ENCODE measurements at regions not wholly inside any gene's neighbourhood (a gene's known extent, or its start where the extent isn't known, plus 50 kb on each side); places are given as distances from the start of the nearest gene placed in this dataset.

DNA sequence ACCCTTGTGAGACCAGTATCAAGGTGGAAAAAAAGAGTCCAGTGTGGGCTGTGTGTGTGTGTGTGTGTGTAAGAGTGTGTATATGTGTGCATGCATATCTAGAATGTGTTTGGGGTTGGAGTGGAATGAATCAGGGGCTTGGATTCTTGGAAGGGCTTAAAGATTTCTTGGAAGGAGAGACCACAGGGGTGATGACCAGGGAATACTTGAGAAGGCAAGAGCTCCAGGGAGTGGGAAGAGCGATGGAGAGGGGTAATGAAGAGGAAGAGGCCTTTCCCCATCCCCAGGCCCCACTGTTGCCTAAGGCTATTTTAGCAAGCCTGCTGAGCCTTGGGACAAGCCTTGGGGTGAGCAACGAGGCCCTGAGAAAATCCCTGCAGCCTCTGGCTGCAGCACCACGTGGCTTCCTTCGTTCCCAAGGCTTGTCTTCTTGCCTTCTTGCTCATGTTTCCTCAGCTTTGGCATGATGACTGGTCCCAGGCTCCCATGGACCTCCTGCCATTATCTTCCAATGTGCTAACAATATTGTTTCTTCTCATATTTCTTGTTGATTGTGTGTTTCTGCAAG is 663.4 kb downstream of the INHBA start:
- Mint-ChIP-seq H3K4me1 (peaks cover 3 to 4% of the 10 kb centered on the region in 2 donors), H3K4me3 (no peak overlapping the region), H3K36me3 (no peaks in the 10 kb centered on the region), H3K9me3 (peaks cover 0 to 2% of the 10 kb centered on the region in 2 donors), H3K27me3 (no peaks in the 10 kb centered on the region), H3K27ac (no peak overlapping the region)
- ATAC-seq (replicated peaks), result no peak
- DNase-seq, result no peak

DNA sequence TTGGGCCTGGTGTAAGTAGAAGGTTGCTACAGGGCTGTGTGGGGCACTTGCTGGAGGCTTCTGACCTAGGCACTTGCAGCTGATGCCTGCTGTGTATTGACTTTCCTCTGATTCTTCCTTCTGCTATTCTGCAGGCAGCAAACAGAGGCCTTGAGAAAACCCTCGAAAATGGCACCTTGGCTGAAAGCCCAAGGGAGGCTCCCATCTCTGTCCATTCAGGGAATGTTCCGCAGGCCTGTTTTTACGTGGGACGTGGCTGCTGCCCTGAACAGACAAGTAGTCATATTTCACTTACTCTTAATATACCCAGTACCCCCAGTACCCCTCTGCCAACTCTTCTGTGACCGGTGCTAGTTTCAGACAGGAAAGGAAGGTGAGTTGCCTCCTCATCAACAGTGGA is 664.7 kb downstream of the INHBA start:
- Mint-ChIP-seq H3K27me3 (no peaks in the 10 kb centered on the region), H3K4me3 (no peak overlapping the region), H3K4me1 (peaks cover 3 to 4% of the 10 kb centered on the region in 2 donors), H3K9me3 (peaks cover 0 to 2% of the 10 kb centered on the region in 2 donors), H3K36me3 (no peaks in the 10 kb centered on the region), H3K27ac (no peak overlapping the region)
- no peak for DNase-seq
- ATAC-seq (replicated peaks), result no peak

GRCh38 chr7:41037691-41038090 is 665.2 kb downstream of the INHBA start:
- ATAC-seq (replicated peaks) (no peak), DNase-seq (no peak)
- Mint-ChIP-seq H3K9me3 (no peaks in the 10 kb centered on the region), H3K4me3 (no peak overlapping the region), H3K27ac (no peak overlapping the region), H3K27me3 (no peaks in the 10 kb centered on the region), H3K36me3 (no peaks in the 10 kb centered on the region), H3K4me1 (peaks cover 3 to 4% of the 10 kb centered on the region in 2 donors)

DNA sequence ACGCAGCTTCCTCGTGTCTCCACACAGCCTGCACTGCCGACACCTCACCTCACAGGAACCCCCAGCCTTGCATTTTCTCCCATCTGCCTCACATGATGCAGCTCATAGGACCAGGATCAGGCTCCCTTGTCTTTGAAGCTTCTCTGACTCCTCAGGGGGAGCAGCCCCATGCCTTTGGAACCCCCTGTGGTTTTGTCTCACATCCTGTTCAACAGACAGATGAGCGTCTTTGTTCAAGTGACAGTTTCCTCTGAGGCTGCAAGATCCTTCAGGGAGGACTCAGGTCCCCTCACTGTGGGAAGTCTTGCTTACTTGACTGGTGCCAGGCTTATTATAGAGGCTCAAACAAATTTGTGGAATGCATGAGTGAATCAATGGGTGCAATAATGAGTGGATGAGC is 667.1 kb downstream of the INHBA start:
- Mint-ChIP-seq H3K4me1 (peaks cover 3 to 4% of the 10 kb centered on the region in 2 donors), H3K27ac (no peak overlapping the region), H3K9me3 (peaks cover 0 to 1% of the 10 kb centered on the region in 2 donors), H3K4me3 (no peak overlapping the region), H3K36me3 (no peaks in the 10 kb centered on the region), H3K27me3 (no peaks in the 10 kb centered on the region)
- DNase-seq, result no peak
- ATAC-seq (replicated peaks), result no peak

GRCh38 chr7:41033500-41033899 is 669.4 kb downstream of the INHBA start:
- Mint-ChIP-seq H3K4me3 (no peak overlapping the region), H3K27me3 (no peaks in the 10 kb centered on the region), H3K9me3 (peaks cover 0 to 1% of the 10 kb centered on the region in 2 donors), H3K36me3 (no peaks in the 10 kb centered on the region), H3K27ac (no peak overlapping the region), H3K4me1 (peaks cover 3 to 4% of the 10 kb centered on the region in 2 donors)
- DNase-seq (no peak), ATAC-seq (replicated peaks) (no peak)

GRCh38 chr7:41030673-41031072 is 672.2 kb downstream of the INHBA start:
- Mint-ChIP-seq H3K4me3 (no peak overlapping the region), H3K27ac (no peak overlapping the region), H3K9me3 (peaks cover 0 to 1% of the 10 kb centered on the region in 2 donors), H3K36me3 (no peaks in the 10 kb centered on the region), H3K4me1 (peaks cover under 1 to 1% of the 10 kb centered on the region in 2 donors), H3K27me3 (no peaks in the 10 kb centered on the region)
- DNase-seq (no peak), ATAC-seq (replicated peaks) (no peak)

DNA sequence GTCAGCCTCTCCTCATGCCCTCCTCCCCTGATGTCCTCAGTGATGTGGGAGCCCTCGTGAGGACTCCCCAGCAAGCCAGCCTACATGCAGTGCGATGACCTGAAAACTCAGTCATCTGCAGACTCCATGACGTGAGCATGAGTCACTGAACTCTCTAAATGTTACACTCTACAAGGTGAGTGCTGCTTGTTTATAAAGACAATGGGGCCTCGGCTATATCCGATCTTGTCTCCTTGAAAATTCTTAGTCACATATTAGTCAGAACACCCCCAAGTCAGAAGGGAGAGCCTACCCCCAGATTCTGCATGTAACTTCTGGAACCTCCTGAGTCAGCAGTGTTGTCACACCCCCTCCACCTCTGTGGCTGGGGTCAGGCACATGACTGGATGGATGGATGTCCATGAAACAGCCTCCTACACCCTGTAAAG is 673.8 kb downstream of the INHBA start:
- no peaks in the 10 kb centered on the region for H3K4me1 Mint-ChIP-seq
- no peaks in the 10 kb centered on the region for H3K36me3 Mint-ChIP-seq
- ATAC-seq (replicated peaks), result peak; percentile 33 to 48

GRCh38 chr7:41028580-41028979 is 674.3 kb downstream of the INHBA start:
- H3K9me3 Mint-ChIP-seq, result peaks cover 0 to 1% of the 10 kb centered on the region in 2 donors
- ATAC-seq (replicated peaks), result no peak
- no peaks in the 10 kb centered on the region for H3K4me1 Mint-ChIP-seq
- no peaks in the 10 kb centered on the region for H3K36me3 Mint-ChIP-seq
- no peak overlapping the region for H3K4me3 Mint-ChIP-seq
- DNase-seq, result no peak
- H3K27ac Mint-ChIP-seq, result no peak overlapping the region
- H3K27me3 Mint-ChIP-seq, result no peaks in the 10 kb centered on the region

More for the DNA sequence above, 673.8 kb downstream of the INHBA start:
- no peak for DNase-seq
- H3K27me3 Mint-ChIP-seq, result no peaks in the 10 kb centered on the region
- no peak overlapping the region for H3K27ac Mint-ChIP-seq
- H3K9me3 Mint-ChIP-seq, result peaks cover 0 to 1% of the 10 kb centered on the region in 2 donors
- no peak overlapping the region for H3K4me3 Mint-ChIP-seq

GRCh38 chr7:41027428-41028115 is 675.3 kb downstream of the INHBA start:
- H3K27ac Mint-ChIP-seq, result no peak overlapping the region
- no peaks in the 10 kb centered on the region for H3K27me3 Mint-ChIP-seq
- H3K4me1 Mint-ChIP-seq, result no peaks in the 10 kb centered on the region
- peaks cover 0 to 1% of the 10 kb centered on the region in 2 donors for H3K9me3 Mint-ChIP-seq
- no peak overlapping the region for H3K4me3 Mint-ChIP-seq
- H3K36me3 Mint-ChIP-seq, result no peaks in the 10 kb centered on the region
- DNase-seq (no peak), ATAC-seq (replicated peaks) (no peak)

- no peak overlapping the region for H3K4me3 Mint-ChIP-seq
- no peaks in the 10 kb centered on the region for H3K36me3 Mint-ChIP-seq
- H3K9me3 Mint-ChIP-seq, result no peaks in the 10 kb centered on the region
- ATAC-seq (replicated peaks) (no peak), DNase-seq (no peak)
- no peak overlapping the region for H3K27ac Mint-ChIP-seq
- H3K4me1 Mint-ChIP-seq, result no peaks in the 10 kb centered on the region
- H3K27me3 Mint-ChIP-seq, result no peaks in the 10 kb centered on the region
Measured at GRCh38 chr7:41024126-41024525, 678.8 kb downstream of the INHBA start.

GRCh38 chr7:41020056-41020455 is 682.8 kb downstream of the INHBA start:
- Mint-ChIP-seq H3K4me1 (no peaks in the 10 kb centered on the region), H3K4me3 (no peak overlapping the region), H3K27me3 (no peaks in the 10 kb centered on the region), H3K27ac (no peak overlapping the region), H3K9me3 (no peaks in the 10 kb centered on the region), H3K36me3 (no peaks in the 10 kb centered on the region)
- ATAC-seq (replicated peaks) (no peak), DNase-seq (no peak)

DNA sequence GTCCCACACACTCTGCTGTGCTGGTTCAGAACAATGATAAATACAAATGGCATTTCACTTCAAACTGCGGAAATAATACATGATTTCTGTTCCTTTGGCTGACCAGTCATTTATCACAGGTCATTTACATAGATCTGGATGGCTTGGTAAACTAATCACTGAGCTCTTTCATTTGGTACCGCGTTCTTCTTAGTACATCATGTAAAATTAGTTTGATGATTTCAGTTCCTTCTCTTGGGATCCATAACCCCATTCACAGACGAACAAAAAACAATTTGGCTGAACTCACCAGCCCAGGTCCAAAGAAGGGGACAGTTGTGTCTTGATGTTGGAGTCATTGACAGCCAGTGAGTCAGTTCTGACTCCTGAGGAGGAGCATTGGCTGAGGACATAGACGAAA is 689.8 kb downstream of the INHBA start:
- H3K4me1 Mint-ChIP-seq, result no peaks in the 10 kb centered on the region
- no peak for DNase-seq
- H3K27me3 Mint-ChIP-seq, result peaks cover 0 to 5% of the 10 kb centered on the region in 2 donors
- no peaks in the 10 kb centered on the region for H3K36me3 Mint-ChIP-seq
- H3K4me3 Mint-ChIP-seq, result no peak overlapping the region
- H3K27ac Mint-ChIP-seq, result no peak overlapping the region
- H3K9me3 Mint-ChIP-seq, result peaks cover 0 to 3% of the 10 kb centered on the region in 2 donors
- no peak for ATAC-seq (replicated peaks)

DNA sequence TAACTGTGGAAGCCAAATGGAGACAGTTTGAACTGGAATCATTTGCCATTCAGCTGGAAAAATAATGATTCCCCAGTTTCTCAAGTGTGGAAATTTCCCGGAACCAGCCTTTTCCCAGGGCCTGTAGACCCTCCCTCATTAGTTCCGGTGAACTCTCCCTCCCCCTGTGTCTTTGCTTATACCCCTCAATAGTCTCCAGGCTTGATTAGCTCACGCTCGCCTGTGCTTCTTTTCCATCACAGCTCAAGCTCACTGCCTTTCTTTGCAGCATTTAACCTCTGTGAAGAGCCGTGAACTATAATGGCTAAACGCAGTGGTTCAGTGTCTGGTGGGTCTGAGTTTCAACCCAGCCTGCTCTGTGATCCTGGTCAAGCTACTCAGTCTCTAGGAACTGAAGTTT is 690.8 kb downstream of the INHBA start:
- H3K4me1 Mint-ChIP-seq, result no peaks in the 10 kb centered on the region
- H3K4me3 Mint-ChIP-seq, result no peak overlapping the region
- H3K36me3 Mint-ChIP-seq, result no peaks in the 10 kb centered on the region
- no peak overlapping the region for H3K27ac Mint-ChIP-seq
- peaks cover 0 to 3% of the 10 kb centered on the region in 2 donors for H3K9me3 Mint-ChIP-seq
- ATAC-seq (replicated peaks) (no peak), DNase-seq (no peak)
- H3K27me3 Mint-ChIP-seq, result peaks cover 0 to 5% of the 10 kb centered on the region in 2 donors

DNA sequence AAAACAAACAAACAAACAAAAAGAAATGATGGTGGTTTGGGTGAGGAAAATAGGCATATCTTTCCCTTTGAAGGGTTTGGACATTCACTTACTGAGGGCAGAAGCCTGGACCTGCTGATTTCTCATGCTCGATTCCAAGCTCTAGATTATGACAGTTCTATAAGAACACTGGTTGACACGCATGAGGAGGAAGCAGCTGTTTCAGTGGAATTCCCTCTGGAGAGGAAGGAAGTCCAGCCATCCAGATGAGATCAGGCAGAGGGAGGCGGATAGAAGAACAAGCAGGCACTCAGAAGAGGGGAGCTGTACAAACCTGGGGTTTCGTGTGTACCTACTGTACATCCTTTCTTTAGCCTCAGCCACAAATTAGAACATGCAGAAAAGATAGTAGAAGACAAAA is 691.9 kb downstream of the INHBA start:
- Mint-ChIP-seq H3K27me3 (peaks cover 0 to 5% of the 10 kb centered on the region in 2 donors), H3K27ac (no peak overlapping the region), H3K4me1 (no peaks in the 10 kb centered on the region), H3K36me3 (no peaks in the 10 kb centered on the region), H3K4me3 (no peak overlapping the region), H3K9me3 (peaks cover 0 to 3% of the 10 kb centered on the region in 2 donors)
- DNase-seq, result no peak
- no peak for ATAC-seq (replicated peaks)

DNA sequence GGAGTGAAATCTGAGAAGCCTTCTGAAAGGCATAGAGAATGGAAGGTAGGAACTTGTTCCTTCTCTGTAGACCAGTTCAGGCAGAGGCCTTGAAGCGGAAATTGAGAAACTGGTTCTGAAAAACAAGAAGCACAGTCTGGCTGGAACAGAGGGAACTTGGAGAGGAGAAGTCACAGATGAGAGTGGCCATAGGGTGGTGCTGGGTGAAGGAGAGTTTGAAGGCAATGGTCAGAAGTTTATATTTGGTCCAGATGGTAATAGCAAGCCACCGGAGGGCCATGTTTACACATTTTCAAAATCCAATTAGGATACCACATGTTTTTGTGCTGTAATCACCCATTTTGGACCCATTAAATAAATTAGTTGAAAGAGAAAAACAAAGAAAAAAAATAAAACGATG is 692.5 kb downstream of the INHBA start:
- ATAC-seq (replicated peaks), result no peak
- peaks cover 0 to 3% of the 10 kb centered on the region in 2 donors for H3K9me3 Mint-ChIP-seq

More for the DNA sequence above, 692.5 kb downstream of the INHBA start:
- no peaks in the 10 kb centered on the region for H3K36me3 Mint-ChIP-seq
- H3K27me3 Mint-ChIP-seq, result peaks cover 0 to 5% of the 10 kb centered on the region in 2 donors
- no peak overlapping the region for H3K4me3 Mint-ChIP-seq
- no peak for DNase-seq
- H3K27ac Mint-ChIP-seq, result no peak overlapping the region
- no peaks in the 10 kb centered on the region for H3K4me1 Mint-ChIP-seq

All from stimulated activated naive B cell treated with anti-CD40 and anti-IgM and Interleukin-4, amounts not matched to agents 10 μg/mL and 1 μg/mL and 100 μg/mL, for 72 hours (primary cell).